Ectodermal cell (in vitro differentiated cells): ENCODE measurements at regions not wholly inside any gene's neighbourhood (a gene's known extent, or its start where the extent isn't known, plus 50 kb on each side); places are given as distances from the start of the nearest gene placed in this dataset.

Experiments
- H3K27ac ChIP-seq: 2 replicates; pipeline ENCODE4 v1.7.0; 2013; ENCODE audit warnings: mild to moderate bottlenecking, low read depth, low read length; ENCODE audit not compliant: insufficient read depth, poor library complexity, severe bottlenecking
- H3K27me3 ChIP-seq: 2 replicates; pipeline ENCODE4 v1.7.0; 2013; ENCODE audit warnings: mild to moderate bottlenecking, low read length; ENCODE audit not compliant: insufficient read depth, control insufficient read depth, poor library complexity, severe bottlenecking
- H3K36me3 ChIP-seq: one replicate; pipeline ENCODE4 v1.7.0; 2013; ENCODE audit warnings: low read length; ENCODE audit not compliant: control insufficient read depth, insufficient read depth
- H3K4me1 ChIP-seq: one replicate; pipeline ENCODE4 v1.7.0; 2013; ENCODE audit warnings: low read length; ENCODE audit not compliant: control insufficient read depth, insufficient read depth
- H3K4me3 ChIP-seq: 2 replicates; pipeline ENCODE4 v1.7.0; 2013; ENCODE audit warnings: low read depth, low read length, control low read depth; ENCODE audit not compliant: insufficient read depth
- H3K9me3 ChIP-seq: 2 replicates; pipeline ENCODE4 v1.7.0; 2013; ENCODE audit warnings: mild to moderate bottlenecking, low read length, moderate library complexity; ENCODE audit not compliant: control insufficient read depth
- WGBS, 2 experiments: methylation state at CpG; one replicate each; pipeline ENCODE4 v1.1.7; 2013; ENCODE audit warnings: missing lambda C conversion rate in 2 of 2; 5-methylcytosine and 5-hydroxymethylcytosine counted together

- no peaks in the 10 kb centered on the region for H3K4me1 ChIP-seq
- no peak overlapping the region for H3K27ac ChIP-seq
- no peaks in the 10 kb centered on the region for H3K36me3 ChIP-seq
- no peaks in the 10 kb centered on the region for H3K9me3 ChIP-seq
- no peaks in the 10 kb centered on the region for H3K27me3 ChIP-seq
- H3K4me3 ChIP-seq = no peak overlapping the region
Measured at GRCh38 chr9:26551971-26552370, 340.6 kb downstream of the CAAP1 start.

GRCh38 chr9:26551451-26551850 lies 341.2 kb downstream of the CAAP1 start:
- WGBS, 2 experiments = 86 to 97% methylated on average over 1 to 2 of the region's 2 CpGs
- Histone ChIP-seq H3K4me3 (no peak overlapping the region), H3K27me3 (no peaks in the 10 kb centered on the region), H3K9me3 (no peaks in the 10 kb centered on the region), H3K4me1 (no peaks in the 10 kb centered on the region), H3K36me3 (no peaks in the 10 kb centered on the region), H3K27ac (no peak overlapping the region)

GRCh38 chr9:26548781-26549290 lies 343.8 kb downstream of the CAAP1 start:
- Histone ChIP-seq H3K27me3 (no peaks in the 10 kb centered on the region), H3K9me3 (no peaks in the 10 kb centered on the region), H3K27ac (no peak overlapping the region), H3K4me1 (no peaks in the 10 kb centered on the region), H3K4me3 (no peak overlapping the region), H3K36me3 (no peaks in the 10 kb centered on the region)
- WGBS, 2 experiments = 90 to 95% methylated on average over 2 to 4 of the region's 4 CpGs

GRCh38 chr9:26539867-26540493 lies 352.6 kb downstream of the CAAP1 start:
- Histone ChIP-seq H3K36me3 (no peaks in the 10 kb centered on the region), H3K27me3 (no peaks in the 10 kb centered on the region), H3K4me1 (no peaks in the 10 kb centered on the region), H3K9me3 (no peaks in the 10 kb centered on the region), H3K27ac (no peak overlapping the region), H3K4me3 (no peak overlapping the region)
- WGBS, 2 experiments = 89 to 92% methylated on average over 6 of the region's 6 CpGs

- Histone ChIP-seq H3K4me3 (no peak overlapping the region), H3K27ac (no peak overlapping the region), H3K9me3 (no peaks in the 10 kb centered on the region), H3K27me3 (no peaks in the 10 kb centered on the region), H3K4me1 (no peaks in the 10 kb centered on the region), H3K36me3 (no peaks in the 10 kb centered on the region)
- WGBS, 2 experiments = 91 to 97% methylated on average over 3 to 4 of the region's 4 CpGs
Measured at GRCh38 chr9:26537211-26537610, 355.4 kb downstream of the CAAP1 start.

GRCh38 chr9:26535151-26535550 lies 357.5 kb downstream of the CAAP1 start:
- Histone ChIP-seq H3K27me3 (no peaks in the 10 kb centered on the region), H3K9me3 (no peaks in the 10 kb centered on the region), H3K4me3 (no peak overlapping the region), H3K4me1 (no peaks in the 10 kb centered on the region), H3K36me3 (no peaks in the 10 kb centered on the region), H3K27ac (no peak overlapping the region)
- WGBS, 2 experiments = 100% methylated on average over 1 of the region's 1 CpG

GRCh38 chr9:26530841-26531240 lies 361.8 kb downstream of the CAAP1 start:
- Histone ChIP-seq H3K36me3 (no peaks in the 10 kb centered on the region), H3K4me1 (no peaks in the 10 kb centered on the region), H3K9me3 (no peaks in the 10 kb centered on the region), H3K27me3 (no peaks in the 10 kb centered on the region), H3K27ac (no peak overlapping the region), H3K4me3 (no peak overlapping the region)
- WGBS, 2 experiments = 91 to 96% methylated on average over 2 of the region's 2 CpGs

- Histone ChIP-seq H3K9me3 (no peaks in the 10 kb centered on the region), H3K4me3 (no peak overlapping the region), H3K36me3 (no peaks in the 10 kb centered on the region), H3K27me3 (no peaks in the 10 kb centered on the region), H3K4me1 (no peaks in the 10 kb centered on the region), H3K27ac (no peak overlapping the region)
- 92 to 97% methylated on average over 3 of the region's 4 CpGs for WGBS, 2 experiments
Measured at GRCh38 chr9:26527931-26528330, 364.7 kb downstream of the CAAP1 start.

- WGBS, 2 experiments = 88 to 100% methylated on average over 1 of the region's 1 CpG
- H3K27ac ChIP-seq = no peak overlapping the region
- H3K36me3 ChIP-seq = no peaks in the 10 kb centered on the region
- H3K27me3 ChIP-seq = no peaks in the 10 kb centered on the region
- H3K9me3 ChIP-seq = no peaks in the 10 kb centered on the region
- no peaks in the 10 kb centered on the region for H3K4me1 ChIP-seq
- H3K4me3 ChIP-seq = no peak overlapping the region
Measured at GRCh38 chr9:26524267-26524666, 368.3 kb downstream of the CAAP1 start.

GRCh38 chr9:26523577-26523976 lies 369.0 kb downstream of the CAAP1 start:
- WGBS, 2 experiments = 92 to 94% methylated on average over 3 of the region's 3 CpGs

GRCh38 chr9:26520141-26520540 lies 372.5 kb downstream of the CAAP1 start:
- no CpG with 5 or more reads among the region's 1 CpG for WGBS, 2 experiments
- H3K4me3 ChIP-seq = no peak overlapping the region
- H3K4me1 ChIP-seq = peaks cover 4% of the 10 kb centered on the region
- H3K9me3 ChIP-seq = no peaks in the 10 kb centered on the region
- no peaks in the 10 kb centered on the region for H3K27me3 ChIP-seq
- H3K36me3 ChIP-seq = no peaks in the 10 kb centered on the region
- no peak overlapping the region for H3K27ac ChIP-seq

More at GRCh38 chr9:26523577-26523976, 369.0 kb downstream of the CAAP1 start:
- Histone ChIP-seq H3K4me1 (no peaks in the 10 kb centered on the region), H3K27ac (no peak overlapping the region), H3K4me3 (no peak overlapping the region), H3K36me3 (no peaks in the 10 kb centered on the region), H3K9me3 (no peaks in the 10 kb centered on the region), H3K27me3 (no peaks in the 10 kb centered on the region)
